ENCODE measurements at regions not wholly inside any gene's neighbourhood (a gene's known extent, or its start where the extent isn't known, plus 50 kb on each side); places are given as distances from the start of the nearest gene placed in this dataset.
"Not testable (repeated sequence)": the region's sequence is repeated elsewhere in the genome, so short reads cannot be mapped to it uniquely, and the experiment has no call there.

- no peak for FAIRE-seq
- no peak overlapping the region for H3K4me3 ChIP-seq (ENCODE audit: low read length in 3 of 3)
- intact Hi-C loops (cut with DNase I): no loop called here
- DNase-seq: no peak
- no peaks in the 10 kb centered on the region for H3K36me3 ChIP-seq (ENCODE audit: control insufficient read depth in 2 of 3, insufficient read depth in 3 of 3, low read length in 3 of 3)
- no peak for TF ChIP-seq CTCF (IDR thresholded peaks at IDR 0.05; ENCODE audit: borderline replicate concordance, extremely low read depth, insufficient read depth)
- peaks cover 0 to 8% (median 3%) of the 10 kb centered on the region in 3 donors for H3K4me1 ChIP-seq (ENCODE audit: control insufficient read depth in 2 of 3, insufficient read depth in 2 of 3, low read depth in 1 of 3, low read length in 3 of 3)
- H3K27me3 ChIP-seq (ENCODE audit: control insufficient read depth, insufficient read depth, low read length): no peaks in the 10 kb centered on the region
- no peak overlapping the region for H3K9ac ChIP-seq (ENCODE audit: low read length in 3 of 3)
- H3K9me3 ChIP-seq (ENCODE audit: control insufficient read depth in 2 of 3, insufficient read depth in 1 of 3, low read length in 3 of 3): no peaks in the 10 kb centered on the region
- H3K27ac ChIP-seq (ENCODE audit: low read depth in 2 of 2, low read length in 2 of 2): no peak overlapping the region
Measured at GRCh38 chr5:92942762-92943161, 638.3 kb downstream of the NR2F1-AS1 start.

GRCh38 chr5:92941806-92942205 is 639.2 kb downstream of the NR2F1-AS1 start:
- DNase-seq: peak in 4 of 5 donors; percentile 50 to 74 (median 60)

GRCh38 chr5:92939428-92939827 is 641.6 kb downstream of the NR2F1-AS1 start:
- FAIRE-seq (no peak), DNase-seq (peak in 1 of 5 donors; percentile 39)
- Histone ChIP-seq H3K4me1 (ENCODE audit: control insufficient read depth in 2 of 3, insufficient read depth in 2 of 3, low read depth in 1 of 3, low read length in 3 of 3) (peaks cover 0 to 3% (median 3%) of the 10 kb centered on the region in 3 donors), H3K9ac (ENCODE audit: low read length in 3 of 3) (no peak overlapping the region), H3K9me3 (ENCODE audit: control insufficient read depth in 2 of 3, insufficient read depth in 1 of 3, low read length in 3 of 3) (no peaks in the 10 kb centered on the region), H3K36me3 (ENCODE audit: control insufficient read depth in 2 of 3, insufficient read depth in 3 of 3, low read length in 3 of 3) (no peaks in the 10 kb centered on the region), H3K27me3 (ENCODE audit: control insufficient read depth, insufficient read depth, low read length) (no peaks in the 10 kb centered on the region), H3K4me3 (ENCODE audit: low read length in 3 of 3) (peak overlapping the region in 2 of 3 donors; percentile 6 to 47), H3K27ac (ENCODE audit: low read depth in 2 of 2, low read length in 2 of 2) (no peak overlapping the region)
- intact Hi-C loops (cut with DNase I): no loop called here
- TF ChIP-seq CTCF (IDR thresholded peaks at IDR 0.05; ENCODE audit: borderline replicate concordance, extremely low read depth, insufficient read depth): no peak

More at GRCh38 chr5:92941806-92942205, 639.2 kb downstream of the NR2F1-AS1 start:
- Histone ChIP-seq H3K4me3 (ENCODE audit: low read length in 3 of 3) (no peak overlapping the region), H3K4me1 (ENCODE audit: control insufficient read depth in 2 of 3, insufficient read depth in 2 of 3, low read depth in 1 of 3, low read length in 3 of 3) (peaks cover 0 to 8% (median 3%) of the 10 kb centered on the region in 3 donors), H3K9me3 (ENCODE audit: control insufficient read depth in 2 of 3, insufficient read depth in 1 of 3, low read length in 3 of 3) (no peaks in the 10 kb centered on the region), H3K27me3 (ENCODE audit: control insufficient read depth, insufficient read depth, low read length) (no peaks in the 10 kb centered on the region), H3K36me3 (ENCODE audit: control insufficient read depth in 2 of 3, insufficient read depth in 3 of 3, low read length in 3 of 3) (no peaks in the 10 kb centered on the region), H3K9ac (ENCODE audit: low read length in 3 of 3) (no peak overlapping the region), H3K27ac (ENCODE audit: low read depth in 2 of 2, low read length in 2 of 2) (no peak overlapping the region)
- TF ChIP-seq CTCF (IDR thresholded peaks at IDR 0.05; ENCODE audit: borderline replicate concordance, extremely low read depth, insufficient read depth): no peak
- intact Hi-C loops (cut with DNase I): no loop called here
- no peak for FAIRE-seq

GRCh38 chr5:92937396-92937795 is 643.6 kb downstream of the NR2F1-AS1 start:
- H3K9me3 ChIP-seq (ENCODE audit: control insufficient read depth in 2 of 3, insufficient read depth in 1 of 3, low read length in 3 of 3); H3K36me3 ChIP-seq (ENCODE audit: control insufficient read depth in 2 of 3, insufficient read depth in 3 of 3, low read length in 3 of 3); H3K27me3 ChIP-seq (ENCODE audit: control insufficient read depth, insufficient read depth, low read length); H3K4me1 ChIP-seq (ENCODE audit: control insufficient read depth in 2 of 3, insufficient read depth in 2 of 3, low read depth in 1 of 3, low read length in 3 of 3); FAIRE-seq; intact Hi-C loops (cut with DNase I); H3K27ac ChIP-seq (ENCODE audit: low read depth in 2 of 2, low read length in 2 of 2); DNase-seq; H3K4me3 ChIP-seq (ENCODE audit: low read length in 3 of 3); H3K9ac ChIP-seq (ENCODE audit: low read length in 3 of 3): not testable (repeated sequence)
